ENCODE measurements at regions not wholly inside any gene's neighbourhood (a gene's known extent, or its start where the extent isn't known, plus 50 kb on each side); places are given as distances from the start of the nearest gene placed in this dataset.

GRCh38 chr13:32881777-32882145 lies 134.5 kb upstream of the KL start:
- no peak for TF ChIP-seq CTCF (IDR thresholded peaks at IDR 0.05; ENCODE audit: low read depth, low read length)
- no peak for TF ChIP-seq POLR2A (IDR thresholded peaks at IDR 0.05; ENCODE audit: extremely low read depth, insufficient read length)
- TF ChIP-seq MAX (IDR thresholded peaks at IDR 0.05; ENCODE audit: low read depth, low read length), result no peak
- TF ChIP-seq MYC (IDR thresholded peaks at IDR 0.05; ENCODE audit: low read depth, low read length), result no peak
- DNase-seq (ENCODE audit: low read depth), result no peak
- H3K4me3 ChIP-seq (ENCODE audit: low read depth, low read length), result no peak overlapping the region

GRCh38 chr13:32882691-32883090 lies 133.5 kb upstream of the KL start:
- no peak for TF ChIP-seq POLR2A (IDR thresholded peaks at IDR 0.05; ENCODE audit: extremely low read depth, insufficient read length)
- TF ChIP-seq CTCF (IDR thresholded peaks at IDR 0.05; ENCODE audit: low read depth, low read length), result no peak
- TF ChIP-seq MAX (IDR thresholded peaks at IDR 0.05; ENCODE audit: low read depth, low read length), result no peak
- no peak for TF ChIP-seq MYC (IDR thresholded peaks at IDR 0.05; ENCODE audit: low read depth, low read length)
- DNase-seq (ENCODE audit: low read depth), result no peak
- no peak overlapping the region for H3K4me3 ChIP-seq (ENCODE audit: low read depth, low read length)

GRCh38 chr13:32883474-32883873 lies 132.7 kb upstream of the KL start:
- no peak overlapping the region for H3K4me3 ChIP-seq (ENCODE audit: low read depth, low read length)
- no peak for DNase-seq (ENCODE audit: low read depth)
- TF ChIP-seq MAX (IDR thresholded peaks at IDR 0.05; ENCODE audit: low read depth, low read length) (no peak), CTCF (IDR thresholded peaks at IDR 0.05; ENCODE audit: low read depth, low read length) (no peak), POLR2A (IDR thresholded peaks at IDR 0.05; ENCODE audit: extremely low read depth, insufficient read length) (no peak), MYC (IDR thresholded peaks at IDR 0.05; ENCODE audit: low read depth, low read length) (no peak)

GRCh38 chr13:32887617-32888016 lies 128.6 kb upstream of the KL start:
- TF ChIP-seq MYC (IDR thresholded peaks at IDR 0.05; ENCODE audit: low read depth, low read length) (no peak), POLR2A (IDR thresholded peaks at IDR 0.05; ENCODE audit: extremely low read depth, insufficient read length) (no peak), MAX (IDR thresholded peaks at IDR 0.05; ENCODE audit: low read depth, low read length) (no peak), CTCF (IDR thresholded peaks at IDR 0.05; ENCODE audit: low read depth, low read length) (no peak)
- no peak overlapping the region for H3K4me3 ChIP-seq (ENCODE audit: low read depth, low read length)
- DNase-seq (ENCODE audit: low read depth), result no peak

- no peak overlapping the region for H3K4me3 ChIP-seq (ENCODE audit: low read depth, low read length)
- TF ChIP-seq POLR2A (IDR thresholded peaks at IDR 0.05; ENCODE audit: extremely low read depth, insufficient read length) (no peak), CTCF (IDR thresholded peaks at IDR 0.05; ENCODE audit: low read depth, low read length) (no peak), MAX (IDR thresholded peaks at IDR 0.05; ENCODE audit: low read depth, low read length) (no peak), MYC (IDR thresholded peaks at IDR 0.05; ENCODE audit: low read depth, low read length) (no peak)
- DNase-seq (ENCODE audit: low read depth), result peak; percentile 60
These were observed 126.1 kb upstream of the KL start for GRCh38 chr13:32889986-32890565.

All from NB4 (cell line).